ENCODE measurements at regions not wholly inside any gene's neighbourhood (a gene's known extent, or its start where the extent isn't known, plus 50 kb on each side); places are given as distances from the start of the nearest gene placed in this dataset.

- Histone ChIP-seq H3K27ac (ENCODE audit: low read depth, low read length, poor library complexity, severe bottlenecking) (no peak overlapping the region), H2AFZ (ENCODE audit: low read length) (no peak overlapping the region), H3K9me2 (ENCODE audit: insufficient read depth, low read length) (no peaks in the 10 kb centered on the region), H3K4me2 (ENCODE audit: low read length) (no peak overlapping the region), H3K36me3 (ENCODE audit: insufficient read depth, low read length) (no peaks in the 10 kb centered on the region), H3K9me3 (ENCODE audit: low read length) (no peaks in the 10 kb centered on the region), H3K4me3 (ENCODE audit: low read depth, low read length, poor library complexity, severe bottlenecking) (no peak overlapping the region), H4K20me1 (ENCODE audit: insufficient read depth, low read length) (no peaks in the 10 kb centered on the region), H3K4me1 (ENCODE audit: insufficient read depth, low read length, poor library complexity, severe bottlenecking) (no peaks in the 10 kb centered on the region), H3K79me2 (ENCODE audit: insufficient read depth, low read depth, low read length) (no peaks in the 10 kb centered on the region)
- intact Hi-C loops (cut with micrococcal nuclease; ENCODE audit: unreplicated experiment) = no loop called here
- DNase-seq (ENCODE audit: low spot score) = no peak
- TF ChIP-seq, protein P1, sequence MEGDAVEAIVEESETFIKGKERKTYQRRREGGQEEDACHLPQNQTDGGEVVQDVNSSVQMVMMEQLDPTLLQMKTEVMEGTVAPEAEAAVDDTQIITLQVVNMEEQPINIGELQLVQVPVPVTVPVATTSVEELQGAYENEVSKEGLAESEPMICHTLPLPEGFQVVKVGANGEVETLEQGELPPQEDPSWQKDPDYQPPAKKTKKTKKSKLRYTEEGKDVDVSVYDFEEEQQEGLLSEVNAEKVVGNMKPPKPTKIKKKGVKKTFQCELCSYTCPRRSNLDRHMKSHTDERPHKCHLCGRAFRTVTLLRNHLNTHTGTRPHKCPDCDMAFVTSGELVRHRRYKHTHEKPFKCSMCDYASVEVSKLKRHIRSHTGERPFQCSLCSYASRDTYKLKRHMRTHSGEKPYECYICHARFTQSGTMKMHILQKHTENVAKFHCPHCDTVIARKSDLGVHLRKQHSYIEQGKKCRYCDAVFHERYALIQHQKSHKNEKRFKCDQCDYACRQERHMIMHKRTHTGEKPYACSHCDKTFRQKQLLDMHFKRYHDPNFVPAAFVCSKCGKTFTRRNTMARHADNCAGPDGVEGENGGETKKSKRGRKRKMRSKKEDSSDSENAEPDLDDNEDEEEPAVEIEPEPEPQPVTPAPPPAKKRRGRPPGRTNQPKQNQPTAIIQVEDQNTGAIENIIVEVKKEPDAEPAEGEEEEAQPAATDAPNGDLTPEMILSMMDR (conservative IDR thresholded peaks at IDR 0.05; ENCODE audit: low read length) = no peak
- no peak for TF ChIP-seq EZH2phosphoT487 (IDR thresholded peaks at IDR 0.05; ENCODE audit: borderline replicate concordance, low read depth, low read length)
- BruUV-seq (replicated peaks) = no TSS peak
- CTCF ChIA-PET (ENCODE audit: unreplicated experiment) = no interaction called here
- POLR2A ChIA-PET = no interaction called here
Observed at GRCh38 chr10:125531465-125531864, 151.5 kb downstream of the TEX36 start.

- Histone ChIP-seq H2AFZ (ENCODE audit: low read length) (no peak overlapping the region), H3K9me3 (ENCODE audit: low read length) (no peaks in the 10 kb centered on the region), H3K4me1 (ENCODE audit: insufficient read depth, low read length, poor library complexity, severe bottlenecking) (peaks cover 6% of the 10 kb centered on the region), H3K27ac (ENCODE audit: low read depth, low read length, poor library complexity, severe bottlenecking) (no peak overlapping the region), H3K79me2 (ENCODE audit: insufficient read depth, low read depth, low read length) (no peaks in the 10 kb centered on the region), H3K36me3 (ENCODE audit: insufficient read depth, low read length) (no peaks in the 10 kb centered on the region), H3K4me3 (ENCODE audit: low read depth, low read length, poor library complexity, severe bottlenecking) (no peak overlapping the region), H3K9me2 (ENCODE audit: insufficient read depth, low read length) (no peaks in the 10 kb centered on the region; the same call in 1 of the 2 replicates), H3K4me2 (ENCODE audit: low read length) (no peak overlapping the region), H4K20me1 (ENCODE audit: insufficient read depth, low read length) (no peaks in the 10 kb centered on the region)
- ChIA-PET CTCF (ENCODE audit: unreplicated experiment) (interaction anchor here (0.5 kb wide), 1 partner anchor 24 kb away, joined by 3 read pairs; no protein-coding TSS in a partner anchor), POLR2A (no interaction called here)
- BruUV-seq (replicated peaks) = no TSS peak
- TF ChIP-seq, protein P1 (conservative IDR thresholded peaks at IDR 0.05; ENCODE audit: low read length) = no peak
- no peak for TF ChIP-seq EZH2phosphoT487 (IDR thresholded peaks at IDR 0.05; ENCODE audit: borderline replicate concordance, low read depth, low read length)
- intact Hi-C loops (cut with micrococcal nuclease; ENCODE audit: unreplicated experiment) = no loop called here
- no peak for DNase-seq (ENCODE audit: low spot score)
Observed at GRCh38 chr10:125523347-125523746, 159.6 kb downstream of the TEX36 start.

Data from OCI-LY7 (cell line).